Activated T-cell treated with anti-CD3 and anti-CD28 coated beads, Interleukin-2, amount 50 U/mL, for 4 hours (primary cell): ENCODE measurements at regions not wholly inside any gene's neighbourhood (a gene's known extent, or its start where the extent isn't known, plus 50 kb on each side); places are given as distances from the start of the nearest gene placed in this dataset.
"Not testable (repeated sequence)": the region's sequence is repeated elsewhere in the genome, so short reads cannot be mapped to it uniquely, and the experiment has no call there.

ENCODE experiments used
- ATAC-seq, 2 donors: fragments of 200-7000 bp; cut with Tn5 transposase; one replicate each; pipeline ENCODE4 v1.10.0; 2021
- DNase-seq: peaks from one replicate; pipeline ENCODE4 v3.0.0-alpha.2; 2020
- H3K27me3 Mint-ChIP-seq: one replicate; pipeline ENCODE4 v1.8.0; 2021; ENCODE audit warnings: low read depth, mixed read lengths
- H3K36me3 Mint-ChIP-seq: one replicate; pipeline ENCODE4 v1.8.0; 2022; ENCODE audit warnings: mixed read lengths; ENCODE audit not compliant: insufficient read depth
- H3K4me1 Mint-ChIP-seq: one replicate; pipeline ENCODE4 v1.8.0; 2021; ENCODE audit warnings: low read depth, mixed read lengths
- H3K4me3 Mint-ChIP-seq: one replicate; pipeline ENCODE4 v1.8.0; 2021; ENCODE audit warnings: mild to moderate bottlenecking, moderate library complexity, mixed read lengths
- H3K9me3 Mint-ChIP-seq: one replicate; pipeline ENCODE4 v1.8.0; 2021; ENCODE audit warnings: mixed read lengths

DNA sequence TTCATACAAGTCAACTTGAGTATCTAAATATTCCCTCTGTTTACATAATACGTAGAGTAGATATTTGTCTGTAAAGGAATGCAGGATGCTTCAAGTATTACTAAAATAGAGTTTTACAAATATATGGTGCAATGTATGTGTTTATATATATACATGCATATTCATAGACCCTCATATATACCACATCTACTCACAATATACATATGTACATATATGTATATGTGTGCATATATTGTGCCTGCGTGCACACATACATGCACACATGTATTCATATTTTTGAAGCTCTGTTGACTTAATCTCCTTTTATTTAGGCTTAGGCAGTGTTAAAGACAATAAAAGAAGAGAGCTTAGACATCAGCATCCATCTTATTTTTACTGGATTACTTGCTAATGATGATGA, 616.6 kb upstream of the GOT2 start:
- H3K36me3 Mint-ChIP-seq = no peaks in the 10 kb centered on the region
- H3K4me1 Mint-ChIP-seq = no peaks in the 10 kb centered on the region
- no peak overlapping the region for H3K4me3 Mint-ChIP-seq
- H3K9me3 Mint-ChIP-seq = peaks cover 10% of the 10 kb centered on the region
- DNase-seq (no peak), ATAC-seq (no peak)
- no peaks in the 10 kb centered on the region for H3K27me3 Mint-ChIP-seq

GRCh38 chr16:59342669-59343068, 608.6 kb upstream of the GOT2 start:
- DNase-seq (no peak), ATAC-seq (no peak)
- no peaks in the 10 kb centered on the region for H3K4me1 Mint-ChIP-seq
- peaks cover 12% of the 10 kb centered on the region for H3K9me3 Mint-ChIP-seq
- H3K27me3 Mint-ChIP-seq = no peaks in the 10 kb centered on the region
- no peaks in the 10 kb centered on the region for H3K36me3 Mint-ChIP-seq
- H3K4me3 Mint-ChIP-seq = no peak overlapping the region

DNA sequence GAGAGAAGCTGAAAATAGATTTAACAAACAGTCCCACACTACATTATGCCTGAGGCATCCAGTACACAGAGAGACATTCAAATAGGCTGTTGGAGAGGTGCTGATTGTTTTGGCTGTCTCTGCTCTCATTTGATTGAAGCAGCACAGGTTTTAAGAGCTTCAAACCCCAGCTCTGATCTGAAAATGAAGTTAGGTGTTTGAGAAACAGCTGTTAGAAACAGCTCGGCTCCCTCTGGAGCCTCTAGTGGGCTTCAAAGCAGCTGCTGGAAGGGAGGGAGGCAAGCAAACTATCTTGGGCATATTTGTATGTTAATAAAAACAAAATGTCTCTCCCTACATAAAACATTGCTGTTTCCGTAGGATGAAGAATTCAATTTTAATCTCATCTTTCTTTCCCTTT, 607.3 kb upstream of the GOT2 start:
- Mint-ChIP-seq H3K4me1 (no peaks in the 10 kb centered on the region), H3K36me3 (no peaks in the 10 kb centered on the region), H3K27me3 (no peaks in the 10 kb centered on the region), H3K4me3 (no peak overlapping the region), H3K9me3 (peaks cover 15% of the 10 kb centered on the region)
- DNase-seq (no peak), ATAC-seq (no peak)

GRCh38 chr16:59339871-59340270, 605.8 kb upstream of the GOT2 start:
- H3K36me3 Mint-ChIP-seq = no peaks in the 10 kb centered on the region
- DNase-seq (no peak), ATAC-seq (no peak)
- no peaks in the 10 kb centered on the region for H3K27me3 Mint-ChIP-seq
- no peak overlapping the region for H3K4me3 Mint-ChIP-seq
- peaks cover 15% of the 10 kb centered on the region for H3K9me3 Mint-ChIP-seq
- H3K4me1 Mint-ChIP-seq = no peaks in the 10 kb centered on the region

- Mint-ChIP-seq H3K9me3 (peaks cover 19% of the 10 kb centered on the region), H3K4me3 (no peak overlapping the region), H3K27me3 (no peaks in the 10 kb centered on the region), H3K36me3 (no peaks in the 10 kb centered on the region), H3K4me1 (no peaks in the 10 kb centered on the region)
- DNase-seq (no peak), ATAC-seq (no peak)
Observed at GRCh38 chr16:59336136-59336695, 602.1 kb upstream of the GOT2 start.

GRCh38 chr16:59331708-59332107, 597.6 kb upstream of the GOT2 start:
- H3K27me3 Mint-ChIP-seq, H3K9me3 Mint-ChIP-seq, H3K36me3 Mint-ChIP-seq, ATAC-seq, H3K4me3 Mint-ChIP-seq, H3K4me1 Mint-ChIP-seq, DNase-seq: not testable (repeated sequence)

GRCh38 chr16:59330019-59330670, 596.0 kb upstream of the GOT2 start:
- Mint-ChIP-seq H3K36me3 (no peaks in the 10 kb centered on the region), H3K4me1 (no peaks in the 10 kb centered on the region), H3K9me3 (peaks cover 3% of the 10 kb centered on the region), H3K27me3 (no peaks in the 10 kb centered on the region), H3K4me3 (no peak overlapping the region)
- no peak for DNase-seq
- no peak for ATAC-seq

- H3K27me3 Mint-ChIP-seq = no peaks in the 10 kb centered on the region
- ATAC-seq = no peak
- DNase-seq = no peak
- H3K4me1 Mint-ChIP-seq = no peaks in the 10 kb centered on the region
- no peaks in the 10 kb centered on the region for H3K36me3 Mint-ChIP-seq
- peaks cover 8% of the 10 kb centered on the region for H3K9me3 Mint-ChIP-seq
- no peak overlapping the region for H3K4me3 Mint-ChIP-seq
Observed at GRCh38 chr16:59328961-59329360, 594.8 kb upstream of the GOT2 start.

GRCh38 chr16:59327894-59328293, 593.8 kb upstream of the GOT2 start:
- Mint-ChIP-seq H3K9me3 (peaks cover 5% of the 10 kb centered on the region), H3K27me3 (no peaks in the 10 kb centered on the region), H3K36me3 (no peaks in the 10 kb centered on the region), H3K4me1 (no peaks in the 10 kb centered on the region), H3K4me3 (no peak overlapping the region)
- DNase-seq (no peak), ATAC-seq (no peak)

DNA sequence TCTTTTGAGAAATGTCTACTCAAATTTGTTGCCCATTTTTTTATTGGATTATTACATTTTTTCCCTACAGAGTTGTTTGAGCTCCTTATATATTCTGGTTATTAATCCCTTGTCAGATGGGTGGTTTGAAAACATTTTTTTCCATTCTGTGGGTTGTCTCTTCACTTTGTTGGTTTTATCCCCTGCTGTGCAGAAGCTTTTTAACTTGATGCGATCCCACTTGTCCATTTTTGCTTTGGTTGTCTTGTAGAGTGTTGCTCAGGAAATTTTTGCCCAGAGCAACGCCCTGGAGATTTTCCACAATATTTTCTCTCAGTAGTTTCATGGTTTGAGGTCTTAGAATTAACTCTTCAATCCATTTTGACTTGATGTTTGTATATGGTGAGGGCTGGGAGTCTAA, 592.8 kb upstream of the GOT2 start:
- no peaks in the 10 kb centered on the region for H3K36me3 Mint-ChIP-seq
- H3K27me3 Mint-ChIP-seq = no peaks in the 10 kb centered on the region
- peaks cover 5% of the 10 kb centered on the region for H3K9me3 Mint-ChIP-seq
- H3K4me3 Mint-ChIP-seq = no peak overlapping the region
- no peak for ATAC-seq
- H3K4me1 Mint-ChIP-seq = no peaks in the 10 kb centered on the region
- no peak for DNase-seq

DNA sequence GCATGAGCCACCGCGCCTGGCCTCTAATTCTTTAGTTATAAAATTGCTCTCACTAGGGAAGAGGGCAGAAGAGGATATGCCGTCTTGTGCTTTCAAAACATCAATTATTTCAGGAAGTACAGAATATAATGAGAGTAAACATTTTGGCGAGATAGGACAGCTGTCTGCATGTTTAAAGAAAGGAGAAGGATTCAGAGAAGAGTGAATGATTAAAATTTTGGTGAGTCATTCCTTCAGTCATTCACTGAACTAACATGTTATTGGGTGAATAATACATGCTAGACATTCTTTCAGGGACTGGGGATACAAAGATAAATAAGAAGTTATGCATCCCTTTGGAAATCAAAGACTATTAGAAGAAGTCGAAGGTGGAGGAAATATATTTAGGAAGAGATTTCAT, 590.3 kb upstream of the GOT2 start:
- Mint-ChIP-seq H3K4me1 (no peaks in the 10 kb centered on the region), H3K4me3 (no peak overlapping the region), H3K36me3 (no peaks in the 10 kb centered on the region), H3K9me3 (peaks cover 9% of the 10 kb centered on the region), H3K27me3 (no peaks in the 10 kb centered on the region)
- DNase-seq (no peak), ATAC-seq (no peak)

DNA sequence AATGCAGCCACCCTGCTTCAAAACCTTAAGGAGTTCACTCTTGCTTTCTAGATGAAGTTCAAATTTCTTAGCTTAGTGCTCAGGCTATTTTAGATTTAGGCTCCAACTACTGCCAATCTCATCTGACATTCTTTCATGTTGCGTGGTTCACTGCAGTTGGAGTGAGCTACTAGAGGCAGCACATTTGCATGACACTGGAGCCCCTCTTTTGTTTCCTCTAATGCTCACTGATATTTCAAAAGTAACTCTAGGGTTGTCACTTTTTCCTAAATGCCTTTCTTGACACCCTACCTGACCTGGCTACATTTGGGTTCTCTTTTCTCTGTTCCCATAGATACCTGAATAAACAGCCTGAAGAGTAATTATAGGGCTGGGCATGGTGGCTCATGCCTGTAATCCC, 586.5 kb upstream of the GOT2 start:
- H3K4me1 Mint-ChIP-seq = no peaks in the 10 kb centered on the region
- no peak overlapping the region for H3K4me3 Mint-ChIP-seq
- no peaks in the 10 kb centered on the region for H3K36me3 Mint-ChIP-seq
- ATAC-seq (no peak), DNase-seq (no peak)
- H3K27me3 Mint-ChIP-seq = no peaks in the 10 kb centered on the region
- H3K9me3 Mint-ChIP-seq = peaks cover 21% of the 10 kb centered on the region

- no peaks in the 10 kb centered on the region for H3K36me3 Mint-ChIP-seq
- no peak for ATAC-seq
Observed at GRCh38 chr16:59319871-59320270, 585.8 kb upstream of the GOT2 start.

GRCh38 chr16:59305850-59306249, 571.7 kb upstream of the GOT2 start:
- no peaks in the 10 kb centered on the region for H3K36me3 Mint-ChIP-seq
- no peaks in the 10 kb centered on the region for H3K4me1 Mint-ChIP-seq
- DNase-seq = no peak
- no peaks in the 10 kb centered on the region for H3K27me3 Mint-ChIP-seq
- ATAC-seq = no peak
- peaks cover 7% of the 10 kb centered on the region for H3K9me3 Mint-ChIP-seq
- H3K4me3 Mint-ChIP-seq = no peak overlapping the region

More at GRCh38 chr16:59319871-59320270, 585.8 kb upstream of the GOT2 start:
- Mint-ChIP-seq H3K4me1 (no peaks in the 10 kb centered on the region), H3K27me3 (no peaks in the 10 kb centered on the region), H3K9me3 (peaks cover 21% of the 10 kb centered on the region), H3K4me3 (no peak overlapping the region)
- no peak for DNase-seq

DNA sequence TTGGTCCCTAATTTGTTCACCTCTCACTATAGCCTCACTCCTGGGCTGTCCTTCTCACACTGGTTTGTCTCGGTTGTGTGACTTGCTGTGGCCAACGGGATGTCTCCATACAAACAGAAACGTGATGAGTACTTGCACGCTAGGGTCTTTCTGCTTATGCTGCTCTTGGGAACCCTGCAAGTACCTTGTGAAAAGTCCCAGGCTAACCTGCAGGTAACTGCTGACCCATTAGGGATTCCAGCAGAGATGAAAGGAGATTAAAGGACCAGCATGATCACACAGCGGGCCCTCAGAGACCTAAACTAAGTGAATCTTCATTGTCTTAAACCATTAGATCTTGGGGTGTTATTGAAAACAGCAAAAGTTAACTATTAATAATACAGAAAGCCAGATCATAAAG, 562.8 kb upstream of the GOT2 start:
- ATAC-seq (no peak), DNase-seq (no peak)
- Mint-ChIP-seq H3K36me3 (no peaks in the 10 kb centered on the region), H3K4me3 (no peak overlapping the region), H3K4me1 (no peaks in the 10 kb centered on the region), H3K27me3 (no peaks in the 10 kb centered on the region), H3K9me3 (peaks cover 7% of the 10 kb centered on the region)
